NCI-H524 treated with DMSO at 0.1 percent for 48 hours (cell line): ENCODE measurements at regions not wholly inside any gene's neighbourhood (a gene's known extent, or its start where the extent isn't known, plus 50 kb on each side); places are given as distances from the start of the nearest gene placed in this dataset.
"Not testable (repeated sequence)": the region's sequence is repeated elsewhere in the genome, so short reads cannot be mapped to it uniquely, and the experiment has no call there.

ENCODE experiments used
- DNase-seq: peaks from one replicate; lab custom pipeline; 2025; lab: John Stamatoyannopoulos, UW

DNA sequence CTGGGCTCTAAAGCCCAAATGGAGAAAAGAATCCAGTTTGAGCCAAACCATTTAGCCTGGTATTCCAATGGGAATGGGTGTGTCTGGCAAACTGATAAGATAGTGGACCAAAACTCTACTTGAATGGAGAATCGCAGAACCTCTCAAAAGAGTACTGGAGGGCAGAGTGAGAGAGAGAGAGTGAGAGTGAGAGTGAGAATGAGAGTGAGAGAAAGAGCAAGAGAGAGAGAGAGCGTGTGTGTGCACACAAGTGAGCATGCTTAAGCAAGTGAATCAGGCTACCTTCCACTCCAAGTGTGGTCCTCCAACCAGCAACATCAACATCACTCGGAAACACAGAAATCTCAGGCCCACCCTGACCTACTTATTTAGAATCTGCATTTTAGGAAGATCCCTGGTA is 58.8 kb downstream of the UQCRFS1 start:
- no peak for DNase-seq

DNA sequence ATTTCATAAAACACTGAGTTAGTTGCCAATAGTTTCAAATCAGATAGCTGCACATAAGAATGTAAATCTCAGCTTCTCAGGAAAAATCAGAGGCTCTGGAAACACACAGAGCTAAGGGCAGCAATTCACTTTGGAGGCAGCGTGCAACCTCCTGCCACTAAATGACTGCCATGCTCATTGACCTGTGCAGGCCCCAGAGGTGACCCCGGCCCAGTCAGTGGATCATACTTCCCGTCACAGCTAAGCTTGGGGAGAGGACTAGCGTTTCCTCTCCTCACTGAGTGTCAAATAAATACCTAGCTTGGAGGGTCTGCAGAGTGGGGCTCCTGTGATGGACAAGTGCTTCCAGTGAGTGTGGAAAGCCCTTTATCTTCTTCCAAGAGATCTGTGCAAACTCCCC is 67.2 kb downstream of the UQCRFS1 start:
- no peak for DNase-seq

- DNase-seq, result no peak
These were observed 69.8 kb downstream of the UQCRFS1 start for GRCh38 chr19:29143183-29143582.

DNA sequence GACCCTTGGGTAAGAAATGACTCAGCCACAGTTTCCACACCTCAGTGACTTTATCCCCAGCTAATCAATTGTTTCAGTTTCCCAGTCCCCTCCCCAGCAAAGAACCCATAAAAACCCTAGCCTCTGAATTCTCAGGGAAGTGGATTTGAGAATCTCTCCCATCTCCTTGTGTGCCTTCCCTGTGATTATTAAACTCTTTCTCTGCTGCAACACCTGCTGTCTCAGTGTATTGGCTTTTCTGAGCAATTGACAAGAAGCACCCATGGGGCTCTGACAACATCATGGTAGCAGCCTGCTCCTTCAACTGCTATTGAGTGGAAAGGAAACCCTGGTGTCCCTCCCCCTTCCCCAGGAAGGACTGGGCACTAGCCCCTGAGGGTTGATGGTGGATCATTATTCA is 73.7 kb downstream of the UQCRFS1 start:
- no peak for DNase-seq

- DNase-seq, result not testable (repeated sequence)
These were observed 74.7 kb downstream of the UQCRFS1 start for GRCh38 chr19:29138206-29138605.

GRCh38 chr19:29131456-29131855 is 81.5 kb downstream of the UQCRFS1 start:
- no peak for DNase-seq

GRCh38 chr19:29129148-29129547 is 83.8 kb downstream of the UQCRFS1 start:
- no peak for DNase-seq

DNA sequence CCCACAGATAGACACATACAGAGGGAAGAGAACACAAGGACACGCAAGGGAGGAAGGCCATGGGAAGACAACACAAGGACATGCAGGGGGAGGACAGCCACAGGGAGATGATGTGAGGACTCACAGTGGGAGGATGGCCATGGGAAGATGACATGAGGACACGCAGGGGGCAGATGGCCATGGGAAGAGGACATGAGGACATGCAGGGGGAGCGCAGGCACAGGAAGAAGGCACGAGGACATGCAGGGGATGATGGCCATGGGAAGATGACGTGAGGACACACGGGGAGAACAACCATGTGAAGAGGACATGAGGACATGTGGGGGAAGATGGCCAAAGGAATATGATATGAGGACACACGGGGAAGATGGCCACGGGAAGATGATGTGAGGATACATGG is 84.7 kb downstream of the UQCRFS1 start:
- DNase-seq, result no peak

DNA sequence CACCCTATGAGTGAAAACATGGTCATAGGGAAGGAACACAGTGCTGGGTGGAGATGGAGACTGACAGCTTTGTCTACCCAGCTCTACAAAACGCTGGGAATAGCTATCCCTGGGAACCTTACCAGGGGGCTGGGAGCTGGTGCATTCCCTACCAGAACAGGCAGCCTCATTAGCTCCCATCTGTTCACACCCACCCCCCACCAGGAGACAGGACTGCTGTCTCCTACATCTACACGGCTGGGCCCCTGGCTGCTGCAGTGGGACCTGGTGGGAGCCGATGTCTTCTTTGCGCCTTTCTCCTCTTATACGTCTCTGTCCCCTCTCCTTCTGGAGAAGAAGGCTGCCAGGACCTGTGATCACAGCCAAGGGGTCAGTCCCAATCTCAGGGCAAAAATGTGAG is 90.8 kb downstream of the UQCRFS1 start:
- no peak for DNase-seq

- no peak for DNase-seq
These were observed 91.3 kb downstream of the UQCRFS1 start for GRCh38 chr19:29121684-29122083.

- no peak for DNase-seq
These were observed 92.5 kb downstream of the UQCRFS1 start for GRCh38 chr19:29120466-29120865.

DNA sequence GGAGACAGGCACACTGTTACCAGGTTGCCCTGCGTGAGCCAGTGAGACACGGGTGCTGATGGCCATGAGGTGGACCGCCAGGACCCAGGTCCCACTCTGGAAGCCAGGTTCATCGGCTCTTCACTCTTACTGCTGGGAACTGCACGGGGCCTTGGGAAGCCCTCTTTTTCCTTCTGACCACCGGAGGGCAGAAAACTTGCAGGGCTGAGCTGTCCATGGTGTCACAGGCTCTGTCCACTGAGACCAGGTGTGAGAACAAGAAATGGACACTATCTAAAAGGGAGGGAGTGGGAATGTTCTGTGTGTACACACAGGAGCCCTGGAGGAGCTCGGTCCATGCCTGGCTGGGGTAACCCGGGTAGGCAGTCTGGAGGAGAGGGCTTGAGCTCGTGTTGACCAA is 93.4 kb downstream of the UQCRFS1 start:
- DNase-seq, result no peak

DNA sequence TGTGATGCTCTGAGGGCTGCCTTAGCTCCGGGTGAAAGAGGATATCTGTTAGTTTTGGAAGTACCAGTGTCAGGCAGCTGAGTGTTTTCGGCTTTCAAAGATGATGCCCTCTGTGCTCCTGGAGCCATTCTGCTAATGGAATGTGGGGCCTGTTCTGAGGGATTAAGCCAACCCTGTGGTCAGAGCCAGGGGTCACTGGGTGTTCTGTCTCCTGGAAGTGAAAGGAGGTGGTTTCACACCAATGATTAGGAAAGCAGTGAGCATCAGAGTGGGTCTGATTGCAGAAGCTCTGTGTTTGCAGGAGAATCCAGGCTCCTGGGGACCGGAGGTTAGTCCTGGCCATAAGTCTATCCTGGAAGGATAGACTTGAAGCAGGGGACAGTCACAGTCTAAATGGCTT is 94.6 kb downstream of the UQCRFS1 start:
- DNase-seq, result no peak

DNA sequence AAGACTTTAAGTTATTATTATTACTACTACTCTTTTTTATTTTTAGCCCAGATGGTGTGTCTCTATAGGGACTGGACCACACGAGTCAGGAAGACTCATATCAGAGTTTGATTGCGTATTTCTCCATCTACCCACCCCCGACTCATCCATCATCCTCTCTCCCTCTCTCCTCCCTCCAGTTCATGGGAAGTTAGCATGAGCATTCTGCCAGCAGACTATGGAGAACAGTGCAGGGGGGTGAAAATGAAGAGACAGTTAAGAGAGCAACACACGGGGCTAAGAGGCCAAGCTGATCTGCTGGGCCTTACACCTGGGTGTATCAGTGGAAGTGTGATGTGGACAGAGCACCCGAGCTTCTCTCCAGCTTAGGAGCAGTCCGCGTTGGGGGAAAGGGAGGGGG is 95.0 kb downstream of the UQCRFS1 start:
- no peak for DNase-seq

DNA sequence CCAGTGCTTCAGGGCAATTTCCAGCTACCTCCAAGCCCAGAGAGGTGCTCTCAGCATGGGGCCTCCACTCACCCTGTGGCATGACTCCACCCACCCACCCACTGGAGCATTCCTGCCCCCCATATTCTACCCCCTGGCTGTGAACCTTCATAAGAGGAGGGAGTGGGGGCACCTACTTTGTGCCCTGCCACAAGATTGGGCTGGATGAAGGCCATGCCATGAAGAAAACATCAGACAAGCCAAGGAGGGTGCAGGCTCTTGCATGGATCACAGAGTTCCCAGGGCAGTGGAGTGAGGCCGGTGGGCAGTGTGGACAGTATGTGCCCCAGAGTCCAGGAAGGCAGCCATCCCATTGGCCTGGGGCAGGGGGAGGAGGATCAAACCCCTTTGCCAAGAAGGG is 97.8 kb downstream of the UQCRFS1 start:
- DNase-seq, result no peak

DNA sequence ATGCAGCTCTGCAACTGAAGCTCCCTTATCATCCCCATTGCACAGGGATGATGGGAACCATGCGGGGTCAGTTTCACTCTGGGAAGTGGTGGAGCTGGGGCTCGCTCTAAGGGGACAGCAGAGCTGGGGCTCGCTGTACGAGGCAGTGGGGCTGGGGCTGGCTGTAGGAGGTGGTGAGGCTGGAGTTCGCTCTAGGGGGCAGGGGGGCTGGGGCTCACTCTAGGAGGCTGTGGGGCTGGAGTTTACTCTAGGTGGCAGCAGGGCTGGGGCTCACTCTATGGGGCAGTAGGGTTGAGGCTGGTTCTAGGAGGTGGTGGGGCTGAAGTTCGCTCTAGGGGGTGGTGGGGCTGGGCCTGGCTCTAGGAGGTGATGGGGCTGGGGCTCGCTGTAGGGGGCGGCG is 99.1 kb downstream of the UQCRFS1 start:
- DNase-seq, result no peak

- no peak for DNase-seq
These were observed 101.4 kb downstream of the UQCRFS1 start for GRCh38 chr19:29111576-29111975.

GRCh38 chr19:29107831-29108230 is 105.1 kb downstream of the UQCRFS1 start:
- no peak for DNase-seq

DNA sequence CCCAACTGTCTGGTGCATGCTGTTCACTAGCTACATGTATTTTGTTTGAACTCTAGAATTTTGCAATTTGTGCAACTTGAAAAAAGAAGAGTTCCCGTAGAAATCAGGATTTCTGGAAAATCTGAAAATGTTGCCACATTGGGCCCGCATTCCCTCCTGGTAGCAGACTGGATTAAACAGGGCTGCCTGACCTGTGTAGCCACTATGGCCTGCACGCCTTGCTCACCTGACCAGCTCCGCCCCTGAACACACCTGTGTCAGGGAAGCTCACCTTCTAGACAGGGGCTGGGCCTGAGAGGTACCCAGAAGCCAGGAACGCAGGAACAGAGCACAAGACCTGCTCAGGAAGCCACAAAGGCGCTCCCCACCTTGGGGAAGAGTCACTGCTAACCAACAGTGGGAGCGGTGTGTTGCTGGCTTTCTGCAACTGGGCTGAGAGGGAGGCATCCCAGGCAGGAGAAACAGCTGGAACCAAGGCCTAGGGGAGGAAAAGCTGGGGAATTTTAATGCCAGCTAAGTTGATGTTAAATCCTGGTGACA is 106.5 kb downstream of the UQCRFS1 start:
- no peak for DNase-seq

DNA sequence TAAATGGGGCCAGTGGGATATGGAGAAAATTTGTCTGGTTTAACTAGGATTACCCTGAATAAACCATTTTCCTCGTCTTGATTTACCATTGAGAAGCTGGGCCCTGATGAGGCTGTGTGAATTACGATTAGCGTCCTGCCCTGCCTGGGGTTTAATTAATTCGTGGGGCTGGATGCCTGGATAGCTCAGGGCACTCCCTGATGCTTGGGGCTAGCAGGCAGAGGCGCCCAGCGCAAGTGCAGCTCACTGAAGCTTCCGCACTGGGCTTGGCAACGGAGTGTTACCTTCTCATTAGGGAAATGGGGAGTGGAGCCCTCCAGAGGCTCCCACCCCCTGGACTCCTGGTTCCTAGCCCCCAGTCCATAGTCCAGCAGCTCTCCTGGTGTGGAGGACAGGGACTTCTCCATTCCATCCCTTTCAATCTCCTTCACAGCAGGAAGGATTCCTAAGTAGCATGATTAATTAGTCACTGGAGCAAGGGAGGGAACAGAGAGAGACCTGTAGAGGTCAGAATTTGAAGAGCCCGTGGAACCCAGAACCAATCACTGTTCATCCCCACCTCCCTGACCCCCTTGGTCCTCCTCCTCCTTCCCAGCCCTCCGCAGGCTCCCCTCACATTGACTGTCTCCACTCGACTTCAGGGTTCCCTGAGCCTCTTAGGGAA is 107.2 kb downstream of the UQCRFS1 start:
- no peak for DNase-seq

GRCh38 chr19:29104605-29105241 is 108.2 kb downstream of the UQCRFS1 start:
- DNase-seq, result no peak

DNA sequence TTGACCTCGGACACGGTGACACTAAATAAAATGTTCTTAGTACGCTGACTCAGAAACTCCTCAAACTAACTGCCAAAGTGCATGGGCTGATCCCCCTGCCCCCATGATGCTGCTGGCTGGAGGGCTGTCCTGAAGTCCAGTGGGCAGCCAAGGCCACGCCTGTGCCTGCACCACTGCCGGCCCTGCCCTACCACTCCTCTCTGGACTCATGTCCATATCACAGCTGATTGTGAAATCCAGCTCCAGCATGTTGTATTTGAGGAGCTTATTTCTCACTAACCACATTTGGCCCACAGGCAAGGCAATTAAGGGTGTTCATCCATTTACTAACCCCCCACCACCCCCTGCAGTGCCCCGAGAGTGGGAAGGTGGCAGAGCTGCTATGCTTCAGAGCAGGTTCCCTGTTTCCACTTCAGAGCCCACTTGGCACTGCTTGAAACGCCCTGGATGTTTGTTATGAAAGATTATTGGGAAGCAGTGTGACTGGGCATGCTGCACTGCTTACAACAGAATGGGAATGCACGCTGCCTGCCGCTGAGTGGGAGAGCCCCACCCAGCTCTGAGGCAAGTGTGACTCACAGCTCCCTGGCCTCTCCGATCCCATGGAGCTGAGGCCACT is 114.0 kb downstream of the UQCRFS1 start:
- no peak for DNase-seq

GRCh38 chr19:29098091-29098490 is 114.9 kb downstream of the UQCRFS1 start:
- no peak for DNase-seq
